Loucy (cell line): ENCODE measurements at regions not wholly inside any gene's neighbourhood (a gene's known extent, or its start where the extent isn't known, plus 50 kb on each side); places are given as distances from the start of the nearest gene placed in this dataset.

Experiments used
- H2AFZ ChIP-seq: fragments of 200-600 bp; sonication (generic); 2 replicates; pipeline ENCODE4 v1.6.0; 2016; ENCODE audit warnings: antibody characterized with exemption, mild to moderate bottlenecking, low read length, moderate library complexity
- H3F3A ChIP-seq: fragments of 200-600 bp; 2 replicates; pipeline ENCODE4 v1.6.0; 2016; ENCODE audit warnings: antibody characterized with exemption, low read depth, mild to moderate bottlenecking
- H3K27me3 ChIP-seq: fragments of 200-600 bp; sonication (generic); 2 replicates; pipeline ENCODE4 v1.6.1; 2014; ENCODE audit warnings: low read length, mild to moderate bottlenecking; ENCODE audit not compliant: insufficient read depth, poor library complexity, severe bottlenecking
- H3K36me3 ChIP-seq: fragments of 200-600 bp; sonication (generic); 2 replicates; pipeline ENCODE4 v1.6.1; 2016; ENCODE audit warnings: low read length; ENCODE audit not compliant: insufficient read depth
- H3K4me1 ChIP-seq: fragments of 200-600 bp; sonication (generic); 2 replicates; pipeline ENCODE4 v1.5.1; 2014; ENCODE audit warnings: low read length, mild to moderate bottlenecking; ENCODE audit not compliant: insufficient read depth, poor library complexity, severe bottlenecking
- H3K4me2 ChIP-seq: fragments of 200-600 bp; sonication (generic); 2 replicates; pipeline ENCODE4 v1.6.0; 2014; ENCODE audit warnings: antibody characterized with exemption, low read length, low read depth, mild to moderate bottlenecking; ENCODE audit not compliant: poor library complexity, severe bottlenecking
- H3K4me3 ChIP-seq: fragments of 200-600 bp; sonication (generic); 2 replicates; pipeline ENCODE4 v1.5.1; 2014; ENCODE audit warnings: low read length, mild to moderate bottlenecking, mixed read lengths; ENCODE audit not compliant: poor library complexity, severe bottlenecking
- H3K79me2 ChIP-seq: fragments of 200-600 bp; sonication (generic); 2 replicates; pipeline ENCODE4 v1.6.1; 2014; ENCODE audit warnings: low read length; ENCODE audit not compliant: insufficient read depth
- H3K9ac ChIP-seq: fragments of 200-600 bp; sonication (generic); 2 replicates; pipeline ENCODE4 v1.6.0; 2014; ENCODE audit warnings: mild to moderate bottlenecking, low read depth, low read length, moderate library complexity; ENCODE audit not compliant: poor library complexity, severe bottlenecking
- H3K9me2 ChIP-seq: fragments of 200-600 bp; sonication (generic); replicated peaks from 2 replicates; pipeline ENCODE4 v1.6.1; 2016; ENCODE audit warnings: low read depth, low read length, mixed read lengths
- H3K9me3 ChIP-seq: fragments of 200-600 bp; sonication (generic); 2 replicates; pipeline ENCODE4 v1.6.1; 2014; ENCODE audit warnings: mild to moderate bottlenecking, antibody characterized with exemption, low read length, low read depth; ENCODE audit not compliant: insufficient read depth
- H4K20me1 ChIP-seq: fragments of 200-600 bp; sonication (generic); 2 replicates; pipeline ENCODE4 v1.6.0; 2014; ENCODE audit warnings: antibody characterized with exemption, low read length, mild to moderate bottlenecking; ENCODE audit not compliant: insufficient read depth, poor library complexity, severe bottlenecking
- CTCF ChIP-seq: fragments of 200-600 bp; sonication (generic); conservative IDR thresholded peaks from 2 replicates; pipeline ENCODE4 v1.5.1; 2014; ENCODE audit warnings: mild to moderate bottlenecking, antibody characterized with exemption, low read length
- EZH2phosphoT487 ChIP-seq: fragments of 200-600 bp; IDR thresholded peaks from 2 replicates; pipeline ENCODE4 v1.6.1; 2018; ENCODE audit warnings: antibody characterized with exemption, mild to moderate bottlenecking, moderate library complexity, borderline replicate concordance

DNA sequence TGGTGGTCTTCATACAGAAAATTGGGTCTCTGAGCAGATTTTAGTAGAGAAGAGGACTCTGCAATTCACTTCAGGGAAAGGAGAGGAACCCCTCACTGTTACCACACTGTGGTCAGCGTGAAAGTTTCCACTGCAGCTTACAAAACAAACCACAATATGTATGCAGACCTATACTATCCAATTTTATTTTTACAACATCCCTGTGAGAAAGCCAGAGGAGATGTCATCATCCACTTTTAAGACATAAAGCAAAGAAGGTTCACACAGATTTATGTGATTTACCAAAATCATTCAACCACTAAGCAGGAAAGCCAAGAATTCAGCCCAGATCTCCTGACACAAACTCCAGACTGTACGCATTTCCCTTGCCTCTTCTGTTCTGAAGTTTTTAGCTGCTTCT, 442.4 kb downstream of the FRK start:
- H3K79me2 ChIP-seq = no peaks in the 10 kb centered on the region
- H3K9me2 ChIP-seq = no peaks in the 10 kb centered on the region
- H3K36me3 ChIP-seq = no peaks in the 10 kb centered on the region
- no peaks in the 10 kb centered on the region for H3K4me1 ChIP-seq
- H3K4me3 ChIP-seq = no peak overlapping the region
- no peaks in the 10 kb centered on the region for H4K20me1 ChIP-seq
- no peaks in the 10 kb centered on the region for H3F3A ChIP-seq
- TF ChIP-seq CTCF = no peak
- no peak for TF ChIP-seq EZH2phosphoT487
- H3K9ac ChIP-seq = no peak overlapping the region
- no peak overlapping the region for H2AFZ ChIP-seq
- no peaks in the 10 kb centered on the region for H3K9me3 ChIP-seq
- H3K27me3 ChIP-seq = no peaks in the 10 kb centered on the region
- H3K4me2 ChIP-seq = no peak overlapping the region

- Histone ChIP-seq H3K9me3 (no peaks in the 10 kb centered on the region), H3K9me2 (no peaks in the 10 kb centered on the region), H3K4me2 (no peak overlapping the region), H2AFZ (no peak overlapping the region), H3K9ac (no peak overlapping the region), H3K36me3 (no peaks in the 10 kb centered on the region), H3K27me3 (no peaks in the 10 kb centered on the region), H4K20me1 (no peaks in the 10 kb centered on the region), H3K79me2 (no peaks in the 10 kb centered on the region), H3K4me1 (no peaks in the 10 kb centered on the region), H3F3A (no peaks in the 10 kb centered on the region), H3K4me3 (no peak overlapping the region)
- no peak for TF ChIP-seq EZH2phosphoT487
- no peak for TF ChIP-seq CTCF
These were observed 443.7 kb downstream of the FRK start for GRCh38 chr6:115617031-115617430.

DNA sequence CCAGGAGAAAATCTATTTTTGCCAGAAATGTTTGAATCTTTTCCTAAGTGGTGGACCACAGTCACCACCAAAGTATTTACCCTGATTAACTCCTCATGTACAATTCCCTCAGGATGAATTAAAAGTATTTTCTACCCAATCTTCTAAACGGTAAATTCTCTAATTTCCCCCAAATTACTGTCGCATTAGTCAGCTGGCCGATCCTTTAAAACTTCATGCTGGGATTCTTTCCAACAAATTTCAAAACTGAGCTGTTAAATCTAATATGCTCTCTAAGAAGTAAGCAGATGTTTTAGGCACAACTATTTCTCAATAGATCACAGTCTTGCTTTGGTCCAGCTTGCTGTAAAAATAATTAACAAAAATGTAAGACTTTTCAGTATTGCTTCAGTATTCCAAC, 447.2 kb downstream of the FRK start:
- no peaks in the 10 kb centered on the region for H3F3A ChIP-seq
- H4K20me1 ChIP-seq = no peaks in the 10 kb centered on the region
- no peak overlapping the region for H3K4me2 ChIP-seq
- no peaks in the 10 kb centered on the region for H3K9me2 ChIP-seq
- H3K79me2 ChIP-seq = no peaks in the 10 kb centered on the region
- no peak overlapping the region for H3K9ac ChIP-seq
- H3K27me3 ChIP-seq = no peaks in the 10 kb centered on the region
- no peaks in the 10 kb centered on the region for H3K36me3 ChIP-seq
- no peaks in the 10 kb centered on the region for H3K9me3 ChIP-seq
- no peak overlapping the region for H2AFZ ChIP-seq
- no peak for TF ChIP-seq EZH2phosphoT487
- TF ChIP-seq CTCF = no peak
- H3K4me1 ChIP-seq = no peaks in the 10 kb centered on the region
- no peak overlapping the region for H3K4me3 ChIP-seq
